Breast epithelium (tissue), 3 donors: ENCODE measurements at regions not wholly inside any gene's neighbourhood (a gene's known extent, or its start where the extent isn't known, plus 50 kb on each side); places are given as distances from the start of the nearest gene placed in this dataset.

Experiments
- CTCF ChIP-seq, 3 donors: fragments of 450-650 bp; IDR thresholded peaks; one replicate each; pipeline ENCODE4 v1.5.1; 2016 to 2017; ENCODE audit warnings: antibody characterized with exemption in 3 of 3, mild to moderate bottlenecking in 3 of 3, moderate library complexity in 3 of 3
- POLR2A ChIP-seq: fragments of 450-650 bp; IDR thresholded peaks from one replicate; pipeline ENCODE4 v1.6.1; 2016; ENCODE audit warnings: antibody characterized with exemption, mild to moderate bottlenecking, moderate library complexity
- POLR2AphosphoS5 ChIP-seq, 3 donors: sonication (generic); formaldehyde crosslinking; IDR thresholded peaks; one replicate each; pipeline ENCODE4 v1.6.1; 2017; ENCODE audit warnings: antibody characterized with exemption in 3 of 3

GRCh38 chr9:71614409-71615010 lies 153.8 kb downstream of the CEMIP2 start:
- no peak for TF ChIP-seq CTCF (IDR thresholded peaks at IDR 0.05)
- no peak for TF ChIP-seq POLR2A
- TF ChIP-seq POLR2AphosphoS5 (IDR thresholded peaks at IDR 0.05): no peak
